Panc1 (cell line): ENCODE measurements at regions not wholly inside any gene's neighbourhood (a gene's known extent, or its start where the extent isn't known, plus 50 kb on each side); places are given as distances from the start of the nearest gene placed in this dataset.

Experiments
- CTCF ChIP-seq: fragments of 450-650 bp; IDR thresholded peaks from 2 replicates; pipeline ENCODE4 v1.5.1; 2017; ENCODE audit warnings: mild to moderate bottlenecking
- POLR2AphosphoS5 ChIP-seq: IDR thresholded peaks from 2 replicates; pipeline ENCODE4 v1.6.1; 2012; ENCODE audit warnings: mild to moderate bottlenecking, low read depth, low read length, moderate library complexity
- REST ChIP-seq, 2 experiments: IDR thresholded peaks; 2 replicates each; pipeline ENCODE4 v1.6.1; 2011 to 2012; ENCODE audit warnings: low read depth in 2 of 2, control low read depth in 1 of 2, low read length in 1 of 2, mild to moderate bottlenecking in 1 of 2, moderate library complexity in 1 of 2; ENCODE audit not compliant: insufficient read depth in 1 of 2
- SIN3A ChIP-seq: IDR thresholded peaks from 2 replicates; pipeline ENCODE4 v1.6.1; 2012; ENCODE audit warnings: low read depth, mild to moderate bottlenecking, low read length, moderate library complexity, borderline replicate concordance; ENCODE audit not compliant: insufficient read depth

- TF ChIP-seq CTCF (no peak), POLR2AphosphoS5 (no peak), SIN3A (no peak), REST (IDR thresholded peaks at IDR 0.05; ENCODE audit: insufficient read depth in 1 of 2, low read depth in 2 of 2, low read length in 1 of 2) (no peak)
Measured at GRCh38 chr15:25170781-25171110, 216.0 kb downstream of the SNRPN start.
